HG03064 (cell line): ENCODE measurements at regions not wholly inside any gene's neighbourhood (a gene's known extent, or its start where the extent isn't known, plus 50 kb on each side); places are given as distances from the start of the nearest gene placed in this dataset.
"Not testable (repeated sequence)": the region's sequence is repeated elsewhere in the genome, so short reads cannot be mapped to it uniquely, and the experiment has no call there.

ENCODE experiments used
- ATAC-seq: cut with Tn5 transposase; IDR thresholded peaks from one replicate; pipeline ENCODE4 v1.9.1; 2021; ENCODE audit warnings: low read depth; ENCODE audit not compliant: unreplicated experiment

DNA sequence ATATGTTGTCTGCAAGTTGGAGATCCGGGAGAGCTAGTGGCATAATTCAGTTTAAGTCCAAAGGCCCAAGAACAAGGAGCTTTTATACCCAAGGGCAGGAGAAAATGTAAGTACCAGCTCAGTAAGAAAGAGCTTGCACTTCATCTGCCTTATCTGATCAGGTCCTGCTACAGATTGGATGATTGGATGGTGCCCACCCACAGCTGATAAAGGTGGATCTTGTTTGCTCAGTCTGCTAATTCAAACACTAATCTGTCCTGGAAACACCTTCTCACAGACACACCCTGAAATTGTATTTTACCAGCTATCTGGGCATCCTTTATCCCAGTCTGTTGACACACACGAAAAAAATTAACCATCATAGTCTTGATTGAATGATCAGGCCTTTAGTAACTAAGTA lies 230.7 kb upstream of the SLC16A7 start:
- ATAC-seq, result no peak

DNA sequence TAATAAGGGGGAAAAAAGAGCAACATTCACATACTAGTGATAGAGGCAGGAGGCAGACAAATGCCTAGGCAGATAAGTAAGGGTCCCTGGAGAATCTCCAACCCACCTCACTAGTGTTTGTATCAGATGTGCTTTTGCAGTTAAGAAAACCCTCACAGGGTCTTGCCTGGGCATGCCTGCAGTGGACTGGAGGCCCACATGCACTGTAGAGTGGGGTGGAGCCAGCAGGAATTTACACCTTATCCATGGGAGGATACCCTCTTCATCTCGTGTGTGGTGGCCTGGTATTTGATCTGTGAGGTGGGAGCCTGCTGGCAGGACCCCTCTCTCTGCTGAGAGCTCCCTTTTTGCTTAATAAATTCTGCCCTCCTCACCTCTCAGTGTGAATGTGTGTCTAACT lies 238.0 kb upstream of the SLC16A7 start:
- ATAC-seq, result no peak

DNA sequence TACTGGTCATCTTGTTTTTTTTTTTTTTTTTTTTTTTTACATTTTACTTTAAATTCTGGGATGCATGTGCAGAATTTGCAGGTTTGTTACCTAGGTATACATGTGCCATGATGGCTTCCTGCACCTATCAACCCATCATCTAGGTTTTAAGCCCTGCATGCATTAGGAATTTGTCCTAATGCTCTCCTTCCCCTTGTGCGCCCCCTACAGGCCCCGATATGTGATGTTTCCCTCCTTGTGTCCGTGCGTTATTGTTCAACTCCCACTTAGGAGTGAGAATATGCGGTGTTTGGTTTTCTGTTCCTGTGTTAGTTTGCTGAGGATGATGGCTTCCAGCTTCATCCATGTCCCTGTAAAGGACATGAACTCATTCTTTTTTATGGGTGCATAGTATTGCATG lies 249.6 kb upstream of the SLC16A7 start:
- ATAC-seq, result not testable (repeated sequence)

DNA sequence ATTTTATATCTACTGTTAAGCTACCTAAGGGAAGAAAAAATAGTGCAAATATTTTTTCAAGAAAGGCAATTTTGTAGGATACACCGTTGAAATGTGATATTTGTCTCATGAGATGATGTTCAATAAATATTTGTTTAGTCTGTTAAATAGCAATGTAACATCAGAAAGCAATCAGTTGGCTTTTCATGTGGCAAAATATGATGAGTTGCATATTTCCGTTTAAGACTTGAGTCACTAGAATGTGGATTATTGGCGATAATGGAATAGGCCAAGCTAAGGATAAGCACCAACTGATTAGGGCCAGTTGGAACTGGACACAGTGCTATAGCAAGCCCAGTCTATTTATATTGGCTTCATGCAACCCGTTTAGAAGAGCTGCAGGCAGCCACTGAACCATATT lies 250.4 kb upstream of the SLC16A7 start:
- ATAC-seq, result no peak

DNA sequence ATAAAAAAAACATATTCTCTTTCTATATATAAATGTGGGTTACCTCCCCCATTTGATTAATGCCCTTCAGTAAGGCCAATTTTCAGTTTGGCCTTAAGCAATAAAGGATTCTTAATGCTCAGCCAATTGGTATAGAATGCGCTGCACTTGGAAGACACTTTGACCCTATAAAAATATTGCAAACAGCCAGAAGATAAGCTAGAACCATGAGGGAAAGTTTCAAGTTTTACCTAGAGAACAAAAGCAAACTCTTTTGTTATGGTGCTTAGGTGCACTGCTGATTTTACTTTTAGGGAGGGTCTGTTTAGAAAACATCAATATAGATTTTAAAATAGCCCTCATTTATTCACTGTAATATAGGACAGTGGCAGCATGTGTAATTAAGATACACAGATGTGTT lies 251.6 kb upstream of the SLC16A7 start:
- no peak for ATAC-seq

DNA sequence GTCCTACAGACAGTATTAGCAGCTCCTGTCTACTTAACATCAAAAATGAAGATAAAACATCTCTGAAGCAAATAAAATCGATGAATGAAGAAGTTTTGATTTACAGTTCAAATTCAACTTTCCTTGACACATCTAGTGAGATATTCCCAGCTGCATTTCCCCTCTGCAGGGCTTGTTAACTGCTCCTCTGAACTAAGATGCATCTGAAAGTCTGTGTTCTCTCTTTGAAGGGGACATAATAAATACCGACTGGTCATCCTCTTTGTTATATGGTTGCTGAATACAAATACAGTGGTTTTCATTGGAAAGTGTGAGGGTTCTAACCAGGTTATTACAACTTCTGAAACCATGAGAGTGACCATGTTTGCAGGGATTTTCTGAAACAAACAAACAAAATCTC lies 266.4 kb upstream of the SLC16A7 start:
- ATAC-seq, result no peak

DNA sequence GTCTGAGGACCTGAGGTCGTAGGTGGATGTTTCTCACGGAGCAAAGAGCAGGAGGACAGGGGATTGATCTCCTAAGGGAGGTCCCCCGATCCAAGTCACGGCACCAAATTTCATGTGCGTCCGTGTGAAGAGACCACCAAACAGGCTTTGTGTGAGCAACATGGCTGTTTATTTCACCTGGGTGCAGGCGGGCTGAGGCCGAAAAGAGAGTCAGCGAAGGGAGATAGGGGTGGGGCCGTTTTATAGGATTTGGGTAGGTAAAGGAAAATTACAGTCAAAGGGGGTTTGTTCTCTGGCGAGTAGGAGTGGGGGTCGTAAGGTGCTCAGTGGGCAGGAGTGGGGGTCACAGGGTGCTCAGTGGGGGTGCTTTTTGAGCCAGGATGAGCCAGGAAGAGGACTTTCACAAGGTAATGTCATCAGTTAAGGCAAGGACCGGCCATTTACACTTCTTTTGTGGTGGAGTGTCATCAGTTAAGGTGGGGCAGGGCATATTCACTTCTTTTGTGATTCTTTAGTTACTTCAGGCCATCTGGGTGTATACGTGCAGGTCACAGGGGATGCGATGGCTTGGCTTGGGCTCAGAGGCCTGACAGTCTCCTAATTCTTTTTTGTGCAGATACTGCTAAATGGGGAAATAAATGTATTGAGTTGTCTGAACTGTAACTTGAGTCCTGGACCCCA lies 267.3 kb upstream of the SLC16A7 start:
- ATAC-seq, result not testable (repeated sequence)

DNA sequence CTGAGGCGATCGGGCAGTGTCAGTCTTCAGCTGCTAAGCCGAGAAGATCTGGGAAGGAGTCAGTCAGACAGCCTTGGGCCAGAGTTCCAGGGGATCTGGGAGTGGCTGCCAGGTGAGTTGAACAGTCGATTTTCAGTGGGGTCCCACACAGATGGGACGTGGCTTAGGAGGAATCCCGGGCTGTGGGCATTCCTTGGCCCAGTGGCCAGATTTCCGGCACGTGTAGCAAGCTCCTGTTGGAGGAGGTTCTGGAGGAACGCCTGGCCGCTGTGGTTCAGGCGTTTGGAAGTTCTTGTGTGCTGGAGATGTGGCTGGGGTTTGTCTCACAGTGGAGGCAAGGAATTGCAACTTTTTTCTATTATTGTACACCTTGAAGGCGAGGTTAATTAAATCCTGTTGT lies 269.4 kb upstream of the SLC16A7 start:
- not testable (repeated sequence) for ATAC-seq

DNA sequence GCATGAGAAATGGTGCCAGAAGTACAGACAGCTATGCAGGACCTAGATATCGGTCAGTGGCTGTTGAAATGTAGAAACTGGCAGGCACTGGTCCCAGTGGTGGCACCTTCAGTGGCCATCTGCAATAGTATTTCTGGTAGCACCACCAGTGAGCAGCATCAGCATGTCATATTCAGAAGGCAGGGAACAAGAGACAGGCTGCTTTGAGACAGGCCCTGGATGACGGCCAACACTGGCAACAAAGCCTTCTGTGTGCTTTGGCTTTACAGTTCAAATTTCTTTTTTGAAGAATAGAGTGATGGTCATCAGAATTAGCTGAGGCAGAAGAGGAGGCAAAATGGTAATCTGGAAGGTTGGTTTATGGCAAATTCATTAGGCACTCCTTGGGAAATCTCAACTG lies 273.4 kb upstream of the SLC16A7 start:
- no peak for ATAC-seq

DNA sequence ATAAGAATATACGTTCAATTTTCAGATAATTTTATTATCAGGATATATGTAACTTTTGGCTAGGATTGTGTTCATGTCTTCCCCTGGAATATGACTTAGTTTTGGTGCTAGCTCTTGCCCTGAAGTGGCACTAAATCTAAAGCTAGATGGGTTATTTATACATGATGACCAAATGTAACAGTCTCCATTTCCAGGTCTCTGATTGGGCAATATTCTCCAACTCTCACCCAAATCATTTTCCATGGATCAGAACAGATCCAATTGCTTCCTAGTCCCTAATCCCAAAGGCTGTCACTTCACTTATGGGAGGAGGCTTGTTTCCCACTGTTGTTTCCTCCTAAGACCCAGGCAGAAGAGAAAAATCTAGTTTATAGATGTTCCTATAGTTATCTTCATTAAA lies 274.6 kb upstream of the SLC16A7 start:
- ATAC-seq, result no peak

DNA sequence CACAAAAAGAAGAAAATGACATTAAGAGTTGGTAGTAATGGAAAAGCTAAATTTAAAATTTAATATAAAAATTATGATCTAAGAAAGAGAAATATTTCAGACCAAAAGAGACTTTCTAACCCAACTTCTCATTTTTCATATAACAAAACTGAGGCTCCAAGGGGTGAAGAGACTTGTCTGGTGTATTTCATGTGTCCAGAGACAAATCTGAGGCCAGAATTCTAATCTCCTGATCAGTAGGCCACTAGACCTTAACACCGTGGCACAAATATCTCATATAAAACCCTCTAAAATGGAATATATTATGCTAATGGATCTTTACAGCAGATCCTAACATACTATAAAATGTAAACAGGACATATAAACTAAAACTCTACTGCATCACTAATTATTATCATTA lies 275.7 kb upstream of the SLC16A7 start:
- ATAC-seq, result no peak

DNA sequence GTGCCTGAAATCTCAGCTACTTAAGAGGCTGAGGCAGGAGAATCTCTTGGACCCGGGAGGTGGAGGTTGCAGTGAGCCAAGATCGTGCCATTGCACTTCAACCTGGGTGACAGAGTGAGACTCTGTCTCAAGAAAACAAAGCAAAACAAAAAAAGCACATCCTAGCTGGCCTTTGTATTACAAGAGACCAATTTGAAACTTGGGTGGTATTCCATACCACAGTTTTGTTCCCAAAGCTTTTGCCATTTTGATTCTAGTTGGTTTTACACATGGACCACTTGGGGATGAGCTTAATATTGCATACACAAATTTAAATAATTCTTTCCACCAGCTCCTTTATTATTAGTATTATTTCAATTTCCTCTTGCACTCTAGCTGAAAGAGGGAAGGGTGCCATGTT lies 276.9 kb upstream of the SLC16A7 start:
- ATAC-seq, result no peak

DNA sequence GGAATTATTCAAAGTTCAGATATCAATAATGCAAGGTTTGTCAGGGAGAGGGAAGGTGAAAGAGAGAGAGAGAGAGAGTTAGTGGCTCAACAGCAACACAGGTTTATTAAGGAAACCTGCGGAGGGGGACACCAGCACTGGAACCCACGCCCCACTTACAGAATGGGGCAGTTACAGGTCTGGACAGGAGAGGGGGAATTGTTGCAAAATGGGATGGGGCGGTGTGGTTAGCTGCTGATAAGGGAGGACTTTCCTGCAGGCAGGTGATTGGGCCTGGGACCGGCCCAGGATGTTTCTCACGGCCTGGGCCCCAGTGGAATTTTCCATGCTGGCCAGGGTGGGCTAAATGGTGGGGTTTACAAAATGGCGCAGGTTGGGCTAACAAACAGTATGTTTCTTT lies 278.2 kb upstream of the SLC16A7 start:
- no peak for ATAC-seq

DNA sequence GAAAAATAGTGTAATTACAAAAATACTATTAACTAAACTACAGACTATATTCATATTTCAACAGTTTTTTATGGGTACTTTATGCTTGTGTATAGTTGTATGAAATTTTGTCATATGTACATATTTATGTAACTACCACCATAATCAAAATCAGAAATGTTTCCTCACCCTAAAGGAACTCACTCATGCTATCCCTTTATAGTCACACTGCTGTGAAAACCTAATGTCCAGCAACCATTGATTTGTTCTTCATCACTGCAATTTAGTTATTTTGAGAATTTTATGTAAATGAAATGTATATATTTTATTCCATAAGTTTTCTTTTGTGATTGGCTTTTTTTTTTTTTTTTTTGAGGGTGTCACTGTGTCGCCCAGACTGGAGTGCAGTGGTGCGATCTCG lies 278.9 kb upstream of the SLC16A7 start:
- ATAC-seq, result no peak

DNA sequence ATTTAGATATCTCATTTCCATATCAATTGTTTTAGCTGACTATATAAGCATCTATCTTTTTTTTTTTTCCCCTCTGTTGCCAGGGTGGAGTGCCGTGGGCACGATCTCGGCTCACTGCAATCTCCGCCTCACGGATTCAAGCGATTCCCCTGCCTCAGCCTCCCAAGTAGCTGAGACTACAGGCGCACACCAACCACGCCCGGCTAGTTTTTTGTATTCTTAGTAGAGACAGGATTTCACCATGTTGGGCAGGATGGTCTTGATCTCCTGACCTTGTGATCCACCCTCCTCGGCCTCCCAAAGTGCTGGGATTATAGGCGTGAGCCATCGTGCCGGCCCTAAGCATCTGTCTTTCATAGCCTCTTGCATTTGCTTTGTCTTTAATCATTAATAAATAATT lies 279.5 kb upstream of the SLC16A7 start:
- not testable (repeated sequence) for ATAC-seq

DNA sequence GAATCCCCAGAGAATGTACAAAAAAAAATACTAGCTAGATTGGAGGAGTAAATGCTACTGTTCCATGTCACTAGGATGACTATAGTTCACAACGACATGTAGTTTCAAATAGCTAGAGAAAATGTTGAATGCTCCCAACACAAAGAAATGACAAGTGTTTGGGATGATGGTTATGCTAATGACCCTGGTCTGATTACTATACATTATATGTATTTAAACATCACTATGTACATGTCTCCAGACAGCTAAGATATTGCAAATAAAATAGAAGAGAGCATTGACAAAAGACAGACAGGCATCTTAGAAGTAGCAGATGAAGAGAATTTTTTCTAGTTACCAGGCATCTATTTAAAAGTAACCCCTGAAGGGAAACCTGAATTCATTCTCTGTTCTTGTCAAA lies 281.6 kb upstream of the SLC16A7 start:
- ATAC-seq, result no peak

DNA sequence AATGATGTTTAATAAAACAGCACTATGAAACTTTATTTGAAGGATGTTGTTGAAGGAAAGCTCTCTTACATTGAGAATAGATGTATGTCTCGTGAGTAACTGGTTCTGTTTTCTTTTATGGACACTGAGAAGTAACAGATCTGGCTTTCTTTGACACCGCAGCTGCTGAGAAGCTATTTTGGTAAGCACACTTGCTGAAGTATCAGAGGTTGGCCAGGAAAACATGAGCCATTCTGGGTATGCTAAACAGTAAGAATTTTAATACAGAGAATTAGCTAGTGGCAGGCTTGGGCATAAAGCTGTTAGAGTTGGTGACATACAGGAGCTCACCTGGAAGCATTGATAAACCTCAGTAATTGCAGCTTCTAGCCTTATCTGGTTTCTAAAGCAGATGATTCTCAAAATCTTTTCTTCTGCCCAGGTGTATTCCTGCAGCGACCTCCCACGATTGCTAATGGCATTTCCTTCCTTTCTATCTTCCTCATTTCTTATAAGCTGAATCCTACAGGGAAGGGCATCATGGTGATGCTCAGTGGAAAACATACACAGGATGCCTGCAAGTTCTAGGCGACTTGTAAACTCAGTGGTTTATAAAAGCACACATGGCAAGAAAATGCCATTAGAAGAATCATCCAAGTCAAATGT lies 291.6 kb upstream of the SLC16A7 start:
- ATAC-seq, result no peak

DNA sequence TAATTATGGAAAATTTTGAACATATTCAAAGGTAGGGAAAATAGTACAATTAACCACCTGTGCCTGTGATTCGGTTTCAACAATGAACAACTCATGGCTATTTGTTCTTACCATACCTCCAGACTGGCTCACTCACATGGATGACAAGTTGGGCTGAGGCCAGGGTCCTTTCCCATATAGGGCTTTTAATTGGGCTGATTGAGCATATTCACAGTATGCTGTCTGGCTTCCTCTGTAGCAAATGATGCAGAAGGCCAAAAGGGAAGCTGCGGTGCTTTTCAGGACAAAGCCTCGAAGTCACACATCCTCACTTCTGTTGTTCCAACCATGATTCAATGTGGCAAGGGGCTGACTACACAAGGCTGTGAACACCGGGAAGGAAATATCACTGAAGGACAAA lies 297.5 kb upstream of the SLC16A7 start:
- ATAC-seq, result no peak

DNA sequence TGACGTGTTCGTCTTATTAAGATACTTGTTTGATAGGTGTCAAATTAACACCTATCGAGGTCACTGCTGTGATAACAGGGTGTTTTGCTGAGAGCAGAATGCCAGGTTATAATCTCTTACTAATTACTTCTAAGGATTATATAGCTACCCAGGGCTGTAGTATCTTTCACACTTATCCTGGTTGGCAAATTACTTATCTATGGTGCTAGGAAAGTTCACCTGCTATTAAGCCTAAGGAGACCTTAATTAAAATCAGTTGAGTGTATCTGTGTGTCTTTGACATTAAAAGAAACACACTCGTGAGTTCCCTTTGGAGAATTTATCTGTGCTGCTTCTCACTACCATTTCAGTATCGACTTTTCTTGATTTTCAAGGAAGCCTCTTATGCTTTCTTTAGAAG lies 301.6 kb upstream of the SLC16A7 start:
- no peak for ATAC-seq

DNA sequence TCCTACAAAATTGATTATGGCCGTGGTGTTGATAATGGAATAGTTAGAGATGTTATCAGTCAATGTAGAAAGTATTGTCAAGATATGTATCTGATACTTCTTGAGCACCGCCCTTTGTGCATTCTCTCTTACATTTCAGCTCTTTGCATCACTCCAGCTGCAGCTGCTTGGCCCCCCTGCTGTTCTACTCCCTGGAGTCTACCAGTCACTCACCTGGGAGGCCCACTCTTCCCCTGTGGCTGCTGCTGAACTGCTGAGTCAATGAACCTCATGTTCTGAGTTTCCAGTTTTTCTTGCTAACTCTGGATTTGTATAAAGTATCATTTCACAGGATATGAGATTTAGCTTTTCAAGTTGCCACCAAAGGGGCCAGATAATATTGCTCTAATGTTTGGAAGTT lies 312.8 kb upstream of the SLC16A7 start:
- ATAC-seq, result no peak

DNA sequence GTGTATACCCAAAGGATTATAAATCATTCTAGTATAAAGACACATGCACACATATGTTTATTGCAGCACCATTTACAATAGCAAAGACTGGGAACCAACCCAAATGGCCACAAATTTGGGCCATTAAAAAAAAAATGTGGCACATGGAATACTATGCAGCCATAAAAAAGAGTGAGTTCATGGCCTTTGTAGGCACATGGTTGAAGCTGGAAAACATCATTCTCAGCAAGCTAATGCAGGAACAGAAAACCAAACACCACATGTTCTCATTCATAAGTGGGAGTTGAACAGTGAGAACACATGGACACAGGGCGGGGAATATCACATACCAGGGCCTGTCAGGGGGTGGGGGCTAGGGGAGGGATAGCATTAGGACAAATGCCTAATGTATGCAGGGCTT lies 322.3 kb upstream of the SLC16A7 start:
- not testable (repeated sequence) for ATAC-seq

DNA sequence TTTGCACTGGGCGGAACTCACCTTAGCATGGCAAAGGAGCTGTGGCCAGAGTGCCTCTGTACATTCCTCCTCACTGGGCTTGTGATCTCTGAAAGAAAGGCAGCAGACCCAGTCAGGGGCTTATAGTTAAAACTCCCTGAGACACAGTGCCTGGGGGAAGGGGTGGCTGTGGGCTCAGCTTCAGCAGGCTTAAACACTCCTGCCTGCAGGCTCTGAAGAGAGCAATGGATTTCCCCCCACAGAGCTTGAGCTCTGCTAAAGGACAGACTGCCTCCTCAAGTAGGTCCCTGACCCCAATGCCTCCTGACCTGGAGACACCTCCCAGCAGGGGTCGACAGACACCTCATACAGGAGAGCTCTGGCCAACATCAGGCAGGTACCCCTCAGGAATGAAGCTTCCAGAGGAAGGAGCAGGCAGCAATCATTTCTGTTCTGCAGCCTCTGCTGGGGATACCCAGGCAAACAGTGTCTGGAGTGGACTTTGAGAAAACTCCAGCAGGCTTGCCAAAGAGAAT lies 327.5 kb upstream of the SLC16A7 start:
- no peak for ATAC-seq
